NCI-H187 (cell line): ENCODE measurements at regions not wholly inside any gene's neighbourhood (a gene's known extent, or its start where the extent isn't known, plus 50 kb on each side); places are given as distances from the start of the nearest gene placed in this dataset.
"Not testable (repeated sequence)": the region's sequence is repeated elsewhere in the genome, so short reads cannot be mapped to it uniquely, and the experiment has no call there.

Experiments
- DNase-seq, 2 experiments: peaks; one replicate each; lab custom pipeline; 2025; lab: John Stamatoyannopoulos, UW

DNA sequence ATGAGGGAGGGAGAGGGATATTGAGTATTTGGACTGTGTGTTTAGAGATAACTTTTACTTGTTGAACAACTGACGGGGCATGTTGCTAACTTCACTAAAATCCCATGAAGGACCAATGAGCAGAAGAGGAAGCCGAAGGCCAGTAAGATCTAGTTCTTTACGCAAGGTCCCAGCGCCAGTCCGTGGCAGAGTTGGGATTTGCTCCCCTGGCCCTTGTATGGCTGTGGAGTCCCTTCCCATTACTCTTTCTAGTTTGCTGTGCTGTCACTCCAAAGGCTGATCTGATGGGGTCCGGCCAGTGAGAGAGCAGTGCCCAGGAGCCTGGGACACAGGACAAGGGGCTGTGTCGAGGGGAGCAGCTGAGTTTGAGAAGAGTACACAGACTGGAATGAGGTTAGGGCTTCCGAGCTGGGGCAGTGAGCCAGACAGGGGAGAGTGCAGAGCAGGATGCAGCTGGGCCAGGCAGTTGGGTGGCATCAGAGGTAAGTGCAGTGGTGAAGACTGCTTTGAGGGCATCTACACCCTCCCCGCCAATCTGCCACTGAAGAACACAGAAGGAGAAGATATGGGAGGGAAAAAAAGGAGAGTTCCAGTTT lies 692.9 kb upstream of the HS6ST1 start:
- DNase-seq, result no peak

GRCh38 chr2:129014432-129014831 lies 695.8 kb upstream of the HS6ST1 start:
- no peak for DNase-seq

- no peak for DNase-seq
These were observed 697.0 kb upstream of the HS6ST1 start for GRCh38 chr2:129015397-129016285.

- no peak for DNase-seq
These were observed 698.3 kb upstream of the HS6ST1 start for GRCh38 chr2:129016972-129017371.

DNA sequence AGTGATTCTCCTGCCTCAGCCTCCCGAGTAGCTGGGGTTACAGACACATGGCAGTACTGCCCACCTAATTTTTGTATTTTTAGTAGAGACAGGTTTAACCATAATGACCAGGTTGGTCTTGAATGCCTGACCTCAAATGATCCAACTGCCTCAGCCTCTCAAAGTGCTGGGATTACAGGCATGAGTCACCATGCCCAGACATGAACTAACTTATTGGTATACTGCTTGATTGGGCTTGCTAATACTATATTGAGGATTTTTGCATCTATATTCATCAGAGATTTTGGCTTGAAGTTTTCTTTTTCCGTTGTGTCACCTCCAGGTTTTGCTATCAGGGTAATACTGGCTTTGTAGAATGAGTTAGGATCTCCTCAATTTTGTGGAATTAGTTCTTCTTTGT lies 706.1 kb upstream of the HS6ST1 start:
- no peak for DNase-seq

DNA sequence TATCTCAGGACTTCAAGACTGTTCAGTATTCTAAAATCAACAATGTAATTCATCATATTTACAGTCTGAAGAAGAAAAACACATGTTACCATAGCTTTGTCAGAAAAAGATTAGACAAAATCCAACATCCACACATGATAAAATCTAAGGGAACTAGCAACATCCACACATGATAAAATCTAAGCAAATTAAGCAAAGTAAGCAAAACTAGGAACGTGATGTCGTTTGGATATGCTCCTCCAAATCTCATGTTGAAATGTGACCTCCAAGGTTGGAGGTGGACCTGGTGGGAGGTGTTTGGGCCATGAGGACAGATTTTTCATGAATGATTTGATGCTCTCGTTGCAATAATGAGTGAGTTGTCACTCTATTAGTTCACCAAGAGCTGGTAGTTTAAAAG lies 717.3 kb upstream of the HS6ST1 start:
- DNase-seq, result no peak

DNA sequence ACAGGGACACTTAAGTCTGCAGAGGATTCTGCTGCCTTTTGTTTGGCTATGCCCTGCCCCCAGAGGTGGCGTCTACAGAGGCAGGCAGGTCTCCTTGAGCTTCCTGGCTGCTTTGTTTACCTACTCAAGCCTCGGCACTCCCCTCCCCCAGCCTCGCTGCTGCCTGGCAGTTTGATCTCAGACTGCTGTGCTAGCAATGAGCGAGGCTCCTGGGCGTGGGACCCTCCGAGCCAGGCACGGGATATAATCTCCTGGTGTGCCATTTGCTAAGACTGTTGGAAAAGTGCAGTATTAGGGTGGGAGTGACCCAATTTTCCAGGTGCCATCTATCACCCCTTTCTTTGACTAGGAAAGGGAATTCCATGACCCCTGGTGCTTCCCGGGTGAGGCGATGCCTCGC lies 725.0 kb upstream of the HS6ST1 start:
- DNase-seq, result not testable (repeated sequence)

DNA sequence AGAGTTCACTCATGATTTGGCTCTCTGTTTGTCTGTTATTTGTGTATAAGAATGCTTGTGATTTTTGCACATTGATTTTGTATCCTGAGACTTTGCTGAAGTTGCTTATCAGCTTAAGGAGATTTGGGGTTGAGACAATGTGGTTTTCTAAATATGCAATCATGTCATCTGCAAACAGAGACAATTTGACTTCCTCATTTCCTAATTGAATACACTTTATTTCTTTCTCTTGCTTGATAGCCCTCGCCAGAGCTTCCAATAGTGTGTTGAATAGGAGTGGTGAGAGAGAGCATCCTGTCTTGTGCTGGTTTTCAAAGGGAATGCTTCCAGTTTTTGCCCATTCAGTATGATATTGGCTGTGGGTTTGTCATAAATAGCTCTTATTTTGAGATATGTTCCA lies 727.8 kb upstream of the HS6ST1 start:
- not testable (repeated sequence) for DNase-seq

- DNase-seq, result no peak
These were observed 731.4 kb upstream of the HS6ST1 start for GRCh38 chr2:129050101-129050500.

- no peak for DNase-seq
These were observed 736.6 kb upstream of the HS6ST1 start for GRCh38 chr2:129055242-129055641.

DNA sequence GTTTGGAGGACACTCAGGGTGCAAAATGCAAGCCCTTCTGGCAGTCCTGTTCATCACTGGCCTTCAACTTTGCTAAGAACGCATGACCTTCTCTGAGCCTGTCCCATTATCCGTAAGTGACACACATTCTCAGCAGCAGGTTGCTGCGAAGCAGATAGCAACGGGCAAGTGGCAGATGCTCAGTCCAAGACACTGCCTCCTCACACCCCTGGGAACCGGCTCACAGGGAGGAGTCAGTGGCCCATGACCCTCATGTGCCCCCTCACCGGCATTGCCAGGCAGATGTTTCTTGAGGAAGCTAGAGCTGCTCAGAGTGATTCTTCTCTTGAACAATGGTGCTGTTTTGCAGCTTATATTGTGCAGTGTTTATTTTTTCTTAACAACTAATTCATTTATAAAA lies 737.2 kb upstream of the HS6ST1 start:
- no peak for DNase-seq

GRCh38 chr2:129056309-129056958 lies 737.8 kb upstream of the HS6ST1 start:
- no peak for DNase-seq

DNA sequence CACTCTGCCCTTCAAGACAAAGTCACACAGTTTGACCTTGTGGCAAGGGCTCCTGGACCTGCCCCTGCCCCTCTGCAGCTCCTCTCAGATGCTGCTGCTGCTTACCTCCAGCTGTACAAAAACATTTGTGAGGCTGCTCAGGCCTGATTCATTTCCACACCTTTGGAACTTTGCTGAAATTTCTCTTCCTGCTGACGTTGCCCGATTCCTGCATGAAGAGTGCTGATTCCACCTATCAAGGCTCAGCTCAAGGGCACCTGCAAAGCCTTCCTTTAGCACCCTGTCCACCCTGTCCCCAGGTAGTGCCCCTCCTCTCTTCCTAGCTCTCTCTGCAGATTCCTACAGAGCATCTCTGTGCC lies 738.3 kb upstream of the HS6ST1 start:
- DNase-seq, result no peak

DNA sequence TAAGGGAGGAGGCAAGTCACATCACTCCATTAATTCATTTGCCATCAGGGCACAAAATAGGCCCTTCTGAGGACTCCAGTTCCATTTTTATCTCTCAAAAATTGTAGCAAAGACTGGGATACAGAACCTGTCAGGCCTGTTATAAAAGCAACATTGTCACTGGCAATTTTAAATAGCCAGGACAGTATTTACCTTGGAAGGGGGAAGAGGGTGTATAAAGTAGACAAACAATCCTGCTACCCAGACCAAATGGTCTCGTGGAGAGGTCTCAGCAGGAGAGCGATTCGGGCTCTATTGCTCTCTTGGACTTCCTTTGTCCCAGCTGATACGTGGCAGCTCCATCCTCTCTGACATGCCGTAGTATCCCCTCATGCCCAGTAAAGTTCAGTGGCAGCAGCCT lies 740.3 kb upstream of the HS6ST1 start:
- no peak for DNase-seq

DNA sequence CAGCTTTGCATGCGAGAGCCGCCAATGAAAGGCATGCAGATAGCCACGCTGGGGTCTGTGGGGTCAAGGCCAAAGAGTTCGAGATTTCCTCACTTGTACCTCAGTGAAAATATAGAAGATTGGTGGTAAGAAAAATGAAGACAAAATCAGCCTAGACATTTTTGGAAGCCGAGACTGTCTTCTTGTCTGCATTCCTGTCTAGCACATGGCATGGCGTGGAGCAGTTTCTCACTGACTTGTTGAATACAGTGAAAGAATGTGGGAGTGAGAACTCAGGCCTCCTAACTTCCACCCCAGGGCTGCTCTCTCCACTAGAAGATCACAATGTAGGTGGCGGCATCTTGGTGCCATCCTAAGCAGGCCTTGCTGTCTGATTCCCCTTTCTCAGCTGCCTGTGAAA lies 740.8 kb upstream of the HS6ST1 start:
- no peak for DNase-seq

- DNase-seq, result no peak
These were observed 742.6 kb upstream of the HS6ST1 start for GRCh38 chr2:129061069-129061768.

DNA sequence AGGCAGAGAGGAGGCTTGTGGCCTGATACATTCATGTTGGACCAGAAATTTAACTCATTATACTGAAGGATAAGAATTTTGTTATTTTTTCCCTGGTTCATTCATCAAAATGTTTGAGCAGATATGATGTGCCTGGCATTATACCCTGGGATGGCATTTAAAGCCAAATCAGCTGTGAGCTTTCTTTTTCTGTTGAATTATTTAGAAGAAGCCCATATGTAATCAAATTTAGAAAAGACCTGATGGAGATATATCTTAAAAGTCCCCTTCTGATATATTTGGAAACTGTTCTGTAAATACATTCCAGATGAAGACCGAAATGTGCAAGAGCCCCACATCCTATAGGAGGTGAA lies 743.1 kb upstream of the HS6ST1 start:
- DNase-seq, result no peak

GRCh38 chr2:129062146-129062912 lies 743.7 kb upstream of the HS6ST1 start:
- no peak for DNase-seq

GRCh38 chr2:129067070-129067469 lies 748.4 kb upstream of the HS6ST1 start:
- DNase-seq, result no peak

DNA sequence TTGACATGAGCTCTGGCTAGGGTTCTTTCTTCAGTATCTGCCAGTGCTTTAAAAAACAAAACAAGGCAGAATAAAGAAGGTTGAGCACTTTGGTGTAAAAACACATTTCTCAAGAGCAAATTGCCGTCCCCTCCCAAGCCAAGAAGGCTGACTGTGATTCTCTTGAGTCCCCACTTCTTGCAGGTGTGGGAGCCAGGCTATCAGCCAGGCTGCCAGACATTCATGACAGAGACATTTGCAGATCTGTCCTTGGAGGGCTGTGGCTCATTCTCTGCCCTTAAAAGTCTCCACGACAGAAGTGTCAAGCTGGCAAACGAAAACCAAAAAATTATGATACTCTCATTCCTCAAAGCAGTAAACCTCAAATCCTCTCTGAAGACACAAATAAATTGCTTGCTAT lies 749.3 kb upstream of the HS6ST1 start:
- no peak for DNase-seq

- no peak for DNase-seq
These were observed 749.9 kb upstream of the HS6ST1 start for GRCh38 chr2:129068543-129068942.
